Omental fat pad (tissue), 3 donors: ENCODE measurements at regions not wholly inside any gene's neighbourhood (a gene's known extent, or its start where the extent isn't known, plus 50 kb on each side); places are given as distances from the start of the nearest gene placed in this dataset.

ENCODE experiments used
- ATAC-seq: fragments of 150-250 bp; one replicate; pipeline ENCODE4 v1.9.1; 2016; ENCODE audit warnings: mild to moderate bottlenecking, moderate library complexity; ENCODE audit not compliant: low FRiP score
- DNase-seq: peaks from one replicate; pipeline ENCODE4 v3.0.0-alpha.2; 2019; ENCODE audit warnings: low spot score
- CTCF ChIP-seq, 3 donors: fragments of 450-650 bp; IDR thresholded peaks; one replicate each; pipeline ENCODE4 v1.5.1; 2016 to 2017; ENCODE audit warnings: antibody characterized with exemption in 3 of 3, mild to moderate bottlenecking in 3 of 3, moderate library complexity in 2 of 3

GRCh38 chr3:29092348-29092747, 188.5 kb upstream of the RBMS3 start:
- DNase-seq (no peak), ATAC-seq (no peak)
- TF ChIP-seq CTCF (IDR thresholded peaks at IDR 0.05), result no peak

- no peak for TF ChIP-seq CTCF (IDR thresholded peaks at IDR 0.05)
These were observed 181.6 kb upstream of the RBMS3 start for GRCh38 chr3:29099296-29099695.

GRCh38 chr3:29099775-29100174, 181.1 kb upstream of the RBMS3 start:
- no peak for TF ChIP-seq CTCF (IDR thresholded peaks at IDR 0.05)
- no peak for DNase-seq
- no peak for ATAC-seq

More at GRCh38 chr3:29099296-29099695, 181.6 kb upstream of the RBMS3 start:
- no peak for DNase-seq
- ATAC-seq, result no peak

GRCh38 chr3:29100292-29100691, 180.6 kb upstream of the RBMS3 start:
- TF ChIP-seq CTCF (IDR thresholded peaks at IDR 0.05), result no peak
- ATAC-seq, result no peak

GRCh38 chr3:29128001-29128400, 152.9 kb upstream of the RBMS3 start:
- TF ChIP-seq CTCF (IDR thresholded peaks at IDR 0.05), result no peak

More at GRCh38 chr3:29100292-29100691, 180.6 kb upstream of the RBMS3 start:
- DNase-seq, result no peak

GRCh38 chr3:29137601-29138000, 143.3 kb upstream of the RBMS3 start:
- DNase-seq, result no peak
- no peak for ATAC-seq
- no peak for TF ChIP-seq CTCF (IDR thresholded peaks at IDR 0.05)

More at GRCh38 chr3:29128001-29128400, 152.9 kb upstream of the RBMS3 start:
- no peak for DNase-seq
- no peak for ATAC-seq

GRCh38 chr3:29138171-29138570, 142.7 kb upstream of the RBMS3 start:
- TF ChIP-seq CTCF (IDR thresholded peaks at IDR 0.05), result no peak
- ATAC-seq (no peak), DNase-seq (no peak)
